H9 (cell line): ENCODE measurements at regions not wholly inside any gene's neighbourhood (a gene's known extent, or its start where the extent isn't known, plus 50 kb on each side); places are given as distances from the start of the nearest gene placed in this dataset.

Source experiments
- DNase-seq: peaks from one replicate; pipeline ENCODE4 v3.0.0-alpha.2; 2017
- H2AFZ ChIP-seq: one replicate; pipeline ENCODE4 v1.6.1; 2013; ENCODE audit warnings: mild to moderate bottlenecking, low read length, control low read depth, moderate library complexity
- H2AK5ac ChIP-seq: 2 replicates; pipeline ENCODE4 v1.6.1; 2013; ENCODE audit warnings: low read length, control low read depth, mixed read lengths; ENCODE audit not compliant: insufficient read length
- H2BK120ac ChIP-seq: one replicate; pipeline ENCODE4 v1.6.1; 2013; ENCODE audit warnings: low read depth, mild to moderate bottlenecking, low read length, control low read depth, inconsistent platforms; ENCODE audit not compliant: poor library complexity, severe bottlenecking
- H2BK12ac ChIP-seq: 2 replicates; pipeline ENCODE4 v1.6.1; 2013; ENCODE audit warnings: low read length, control low read depth, mixed read lengths, low read depth; ENCODE audit not compliant: insufficient read length
- H2BK15ac ChIP-seq: 2 replicates; pipeline ENCODE4 v1.6.1; 2013; ENCODE audit warnings: low read depth, low read length, control low read depth
- H2BK20ac ChIP-seq: one replicate; pipeline ENCODE4 v1.6.1; 2013; ENCODE audit warnings: low read depth, mild to moderate bottlenecking, low read length, control low read depth, inconsistent platforms; ENCODE audit not compliant: poor library complexity, severe bottlenecking
- H2BK5ac ChIP-seq: 2 replicates; pipeline ENCODE4 v1.6.1; 2013; ENCODE audit warnings: low read length, control low read depth, mixed read lengths; ENCODE audit not compliant: insufficient read length
- H3K14ac ChIP-seq: 2 replicates; pipeline ENCODE4 v1.6.1; 2013; ENCODE audit warnings: low read length, control low read depth; ENCODE audit not compliant: insufficient read depth
- H3K18ac ChIP-seq: 2 replicates; pipeline ENCODE4 v1.6.1; 2013; ENCODE audit warnings: low read depth, mild to moderate bottlenecking, mixed read lengths, low read length, control low read depth; ENCODE audit not compliant: insufficient read length
- H3K23ac ChIP-seq: 2 replicates; pipeline ENCODE4 v1.6.1; 2013; ENCODE audit warnings: low read length, control low read depth, mixed read lengths, low read depth; ENCODE audit not compliant: insufficient read length
- H3K23me2 ChIP-seq: 2 replicates; pipeline ENCODE4 v1.6.1; 2013; ENCODE audit warnings: low read depth, mild to moderate bottlenecking, mixed read lengths, low read length, control low read depth; ENCODE audit not compliant: insufficient read length, poor library complexity, severe bottlenecking
- H3K27ac ChIP-seq: 2 replicates; pipeline ENCODE4 v1.5.1; 2013; ENCODE audit warnings: low read length, control low read depth, mixed read lengths, low read depth; ENCODE audit not compliant: insufficient read length
- H3K27me3 ChIP-seq: 2 replicates; pipeline ENCODE4 v1.6.1; 2013; ENCODE audit warnings: low read length, control low read depth, inconsistent platforms; ENCODE audit not compliant: insufficient read depth
- H3K4ac ChIP-seq: 2 replicates; pipeline ENCODE4 v1.6.1; 2013; ENCODE audit warnings: low read depth, mild to moderate bottlenecking, control low read depth, inconsistent platforms, low read length, moderate library complexity
- H3K4me1 ChIP-seq: 2 replicates; pipeline ENCODE4 v1.6.1; 2013; ENCODE audit warnings: low read length, control low read depth, inconsistent platforms; ENCODE audit not compliant: insufficient read depth
- H3K4me2 ChIP-seq: 2 replicates; pipeline ENCODE4 v1.6.1; 2013; ENCODE audit warnings: low read length, control low read depth, mixed read lengths; ENCODE audit not compliant: insufficient read length, insufficient read depth
- H3K56ac ChIP-seq: 2 replicates; pipeline ENCODE4 v1.6.1; 2013; ENCODE audit warnings: low read depth, mild to moderate bottlenecking, mixed read lengths, low read length, control low read depth; ENCODE audit not compliant: insufficient read length
- H3K79me1 ChIP-seq: 2 replicates; pipeline ENCODE4 v1.6.1; 2013; ENCODE audit warnings: low read depth, mild to moderate bottlenecking, moderate library complexity, low read length, control low read depth, inconsistent platforms; ENCODE audit not compliant: insufficient read depth, poor library complexity, severe bottlenecking
- H3K79me2 ChIP-seq: 2 replicates; pipeline ENCODE4 v1.6.1; 2013; ENCODE audit warnings: low read length, control low read depth, inconsistent platforms; ENCODE audit not compliant: insufficient read depth
- H3K9ac ChIP-seq: 2 replicates; pipeline ENCODE4 v1.6.1; 2013; ENCODE audit warnings: low read length, control low read depth, mixed read lengths; ENCODE audit not compliant: insufficient read length; ENCODE audit errors: extremely low read depth
- H3K9me3 ChIP-seq: one replicate; pipeline ENCODE4 v1.6.1; 2013; ENCODE audit warnings: low read depth, low read length, inconsistent platforms; ENCODE audit not compliant: control insufficient read depth
- H3T11ph ChIP-seq: one replicate; pipeline ENCODE4 v1.6.1; 2013; ENCODE audit warnings: mild to moderate bottlenecking, low read length, control low read depth, inconsistent platforms
- H4K20me1 ChIP-seq: one replicate; pipeline ENCODE4 v1.6.1; 2013; ENCODE audit not compliant: control insufficient read depth, insufficient read length, insufficient read depth
- H4K5ac ChIP-seq: 2 replicates; pipeline ENCODE4 v1.6.1; 2013; ENCODE audit warnings: low read depth, mild to moderate bottlenecking, mixed read lengths, low read length, control low read depth; ENCODE audit not compliant: insufficient read length
- H4K8ac ChIP-seq: replicated peaks from 2 replicates; pipeline ENCODE4 v1.6.1; 2013; ENCODE audit warnings: low read length, control low read depth, mixed read lengths, low read depth; ENCODE audit not compliant: insufficient read length
- H4K91ac ChIP-seq: 2 replicates; pipeline ENCODE4 v1.6.1; 2013; ENCODE audit warnings: low read depth, mild to moderate bottlenecking, moderate library complexity, mixed read lengths, low read length, control low read depth; ENCODE audit not compliant: insufficient read length
- H3K27ac Mint-ChIP-seq, 3 experiments: 2 replicates in 2 of 3; 3 replicates in 1 of 3; pipeline ENCODE4 v1.8.0; 2020 to 2021; ENCODE audit warnings: mixed read lengths in 3 of 3, mild to moderate bottlenecking in 1 of 3, moderate library complexity in 1 of 3
- H3K27me3 Mint-ChIP-seq: 2 replicates; pipeline ENCODE4 v1.8.0; 2021; ENCODE audit warnings: low read depth, mild to moderate bottlenecking, moderate library complexity, mixed read lengths
- H3K36me3 Mint-ChIP-seq, 3 experiments: 2 replicates in 2 of 3; 3 replicates in 1 of 3; pipeline ENCODE4 v1.8.0; 2020 to 2021; ENCODE audit warnings: low read depth in 3 of 3, mixed read lengths in 3 of 3; ENCODE audit not compliant: insufficient read depth in 1 of 3
- H3K4me1 Mint-ChIP-seq, 2 experiments: 2 replicates each; pipeline ENCODE4 v1.8.0; 2020; ENCODE audit warnings: mixed read lengths in 2 of 2
- H3K4me3 Mint-ChIP-seq, 2 experiments: 2 replicates in 1 of 2; 3 replicates in 1 of 2; pipeline ENCODE4 v1.8.0; 2020 to 2021; ENCODE audit warnings: mild to moderate bottlenecking in 2 of 2, mixed read lengths in 2 of 2, moderate library complexity in 1 of 2
- H3K9me3 Mint-ChIP-seq, 2 experiments: 2 replicates in 1 of 2; 3 replicates in 1 of 2; pipeline ENCODE4 v1.8.0; 2020; ENCODE audit warnings: mild to moderate bottlenecking in 2 of 2, mixed read lengths in 2 of 2, moderate library complexity in 1 of 2
- WGBS: extraction: QIAGEN DNeasy Blood & Tissue Kit; methylation state at CpG from one replicate; pipeline ENCODE4 v1.1.7; 2013; ENCODE audit warnings: missing lambda C conversion rate, low lambda C conversion rate, mixed read lengths; ENCODE audit not compliant: insufficient read length; ENCODE audit errors: extremely low coverage; 5-methylcytosine and 5-hydroxymethylcytosine counted together
- TF ChIP-seq, protein P1 (sequence below): fragments of 200-600 bp; sonication (generic); conservative IDR thresholded peaks from 3 replicates; pipeline ENCODE4 v1.8.0; 2021; ENCODE audit warnings: antibody characterized with exemption, mild to moderate bottlenecking

DNA sequence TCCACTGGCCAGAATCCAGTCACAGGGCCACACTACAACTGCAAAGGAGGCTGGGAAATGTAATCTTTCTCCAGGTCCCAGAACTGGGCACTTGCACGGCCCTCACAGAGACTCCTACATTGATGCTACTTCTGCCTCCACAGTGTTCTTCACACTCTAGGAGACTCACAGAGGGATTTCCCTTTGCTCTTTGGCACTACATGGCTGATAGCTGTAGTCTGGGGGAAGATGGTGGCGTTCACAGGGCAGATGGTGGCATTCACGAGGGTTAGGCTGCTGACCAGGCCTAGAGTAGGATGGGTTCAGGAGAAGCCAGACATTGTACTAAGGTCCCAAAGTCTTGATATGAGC, 151.1 kb downstream of the NUAK1 start:
- Histone ChIP-seq H3K27me3 (no peaks in the 10 kb centered on the region), H2BK120ac (no peak overlapping the region), H3K4me1 (no peaks in the 10 kb centered on the region; the same call in 1 of the 2 replicates), H3K14ac (no peak overlapping the region), H4K91ac (no peak overlapping the region), H3K23me2 (no peaks in the 10 kb centered on the region), H3K56ac (no peak overlapping the region), H2BK15ac (no peak overlapping the region), H4K8ac (no peak overlapping the region), H4K20me1 (no peaks in the 10 kb centered on the region), H2AFZ (no peak overlapping the region), H2AK5ac (no peak overlapping the region), H4K5ac (no peak overlapping the region), H3T11ph (no peak overlapping the region), H3K27ac (no peak overlapping the region), H3K9me3 (no peaks in the 10 kb centered on the region), H3K79me1 (no peaks in the 10 kb centered on the region), H2BK12ac (no peak overlapping the region), H3K79me2 (no peaks in the 10 kb centered on the region), H2BK5ac (no peak overlapping the region), H3K4me2 (no peak overlapping the region), H2BK20ac (no peak overlapping the region), H3K9ac (no peak overlapping the region), H3K4ac (no peak overlapping the region), H3K18ac (no peak overlapping the region), H3K23ac (no peak overlapping the region)
- DNase-seq, result no peak
- no CpG with 5 or more reads among the region's 3 CpGs for WGBS
- Mint-ChIP-seq H3K4me1 (peaks cover 3 to 4% of the 10 kb centered on the region in 2 experiments), H3K27me3 (peaks cover 5% of the 10 kb centered on the region; the same call in 1 of the 2 replicates), H3K36me3 (no peaks in the 10 kb centered on the region; a peak in 1 of 7 replicates), H3K9me3 (no peaks in the 10 kb centered on the region; a peak in 1 of 5 replicates), H3K27ac (no peak overlapping the region), H3K4me3 (no peak overlapping the region)
- TF ChIP-seq, protein P1, sequence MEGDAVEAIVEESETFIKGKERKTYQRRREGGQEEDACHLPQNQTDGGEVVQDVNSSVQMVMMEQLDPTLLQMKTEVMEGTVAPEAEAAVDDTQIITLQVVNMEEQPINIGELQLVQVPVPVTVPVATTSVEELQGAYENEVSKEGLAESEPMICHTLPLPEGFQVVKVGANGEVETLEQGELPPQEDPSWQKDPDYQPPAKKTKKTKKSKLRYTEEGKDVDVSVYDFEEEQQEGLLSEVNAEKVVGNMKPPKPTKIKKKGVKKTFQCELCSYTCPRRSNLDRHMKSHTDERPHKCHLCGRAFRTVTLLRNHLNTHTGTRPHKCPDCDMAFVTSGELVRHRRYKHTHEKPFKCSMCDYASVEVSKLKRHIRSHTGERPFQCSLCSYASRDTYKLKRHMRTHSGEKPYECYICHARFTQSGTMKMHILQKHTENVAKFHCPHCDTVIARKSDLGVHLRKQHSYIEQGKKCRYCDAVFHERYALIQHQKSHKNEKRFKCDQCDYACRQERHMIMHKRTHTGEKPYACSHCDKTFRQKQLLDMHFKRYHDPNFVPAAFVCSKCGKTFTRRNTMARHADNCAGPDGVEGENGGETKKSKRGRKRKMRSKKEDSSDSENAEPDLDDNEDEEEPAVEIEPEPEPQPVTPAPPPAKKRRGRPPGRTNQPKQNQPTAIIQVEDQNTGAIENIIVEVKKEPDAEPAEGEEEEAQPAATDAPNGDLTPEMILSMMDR, result no peak
